PC-3 (cell line): ENCODE measurements at regions not wholly inside any gene's neighbourhood (a gene's known extent, or its start where the extent isn't known, plus 50 kb on each side); places are given as distances from the start of the nearest gene placed in this dataset.

Experiments
- CTCF ChIP-seq: fragments of 300-600 bp; sonication (generic); conservative IDR thresholded peaks from 2 replicates; pipeline ENCODE4 v1.5.1; 2017; ENCODE audit warnings: antibody characterized with exemption, low read depth, mild to moderate bottlenecking, low read length
- EZH2 ChIP-seq: fragments of 300-600 bp; sonication (generic); IDR thresholded peaks from one replicate; pipeline ENCODE4 v1.6.1; 2017; ENCODE audit warnings: antibody characterized with exemption, mild to moderate bottlenecking, low read length; ENCODE audit not compliant: unreplicated experiment

GRCh38 chr19:30271816-30272215 lies 100.4 kb upstream of the ZNF536 start:
- TF ChIP-seq CTCF (no peak), EZH2 (no peak)
